HCT116 (cell line): ENCODE measurements at regions not wholly inside any gene's neighbourhood (a gene's known extent, or its start where the extent isn't known, plus 50 kb on each side); places are given as distances from the start of the nearest gene placed in this dataset.
"Not testable (repeated sequence)": the region's sequence is repeated elsewhere in the genome, so short reads cannot be mapped to it uniquely, and the experiment has no call there.

Experiments used
- ATAC-seq: fragments of 200-7000 bp; cut with Tn5 transposase; 2 replicates; pipeline ENCODE4 v1.9.1; 2020; ENCODE audit warnings: mild to moderate bottlenecking, moderate library complexity
- BruUV-seq: library from RNA; stranded (reverse); fragments of 400-500 nt; replicated peaks from 2 replicates; lab custom pipeline; 2021; lab: Mats Ljungman, UMichigan
- CTCF ChIA-PET: fragments of 300-600 bp; sonication (Branson Sonifier 250); formaldehyde crosslinking; loops from one replicate; lab custom pipeline; 2021; ENCODE audit warnings: antibody characterized with exemption; lab: Charles Lee
- POLR2A ChIA-PET: fragments of 300-600, 350-600 bp; sonication (Branson Sonifier 250); formaldehyde crosslinking; loops from one replicate; lab custom pipeline; 2021; ENCODE audit warnings: antibody characterized with exemption; lab: Charles Lee
- RAD21 ChIA-PET, 2 experiments: fragments of 300-600 bp; sonication (Branson Sonifier 250); formaldehyde crosslinking; loops; one replicate each; lab custom pipeline; 2023; ENCODE audit warnings: low total read pairs in 2 of 2; ENCODE audit not compliant: uncharacterized antibody in 2 of 2, unreplicated experiment in 2 of 2, low non-redundant PET in 1 of 2; lab: Charles Lee
- DNase-seq: peaks from one replicate; pipeline ENCODE4 v3.0.0-alpha.2; 2010; ENCODE audit warnings: low read depth, low spot score
- H2AFZ ChIP-seq: fragments of 200-600 bp; shearing (Covaris generic), sonication (generic); 2 replicates; pipeline ENCODE4 v1.6.1; 2017; ENCODE audit warnings: low read depth, mixed run types, mixed read lengths, antibody characterized with exemption, low read length; ENCODE audit not compliant: poor library complexity, severe bottlenecking
- H3K27ac ChIP-seq: 2 replicates; pipeline ENCODE4 v1.5.1; 2012; ENCODE audit warnings: low read depth, low read length
- H3K27me3 ChIP-seq: fragments of 200-600 bp; sonication (generic); 2 replicates; pipeline ENCODE4 v1.6.1; 2016; ENCODE audit warnings: mixed run types, low read length, mixed read lengths; ENCODE audit not compliant: insufficient read depth
- H3K36me3 ChIP-seq, 2 experiments: fragments of 200-500 bp in 1 of 2; fragments of 200-600 bp in 1 of 2; sonication (Bioruptor generic) in 1 of 2; sonication (generic) in 1 of 2; 2 replicates each; pipeline versions ENCODE4 v1.5.1 to v1.6.1; 2014 to 2016; ENCODE audit warnings: low read length in 2 of 2, inconsistent platforms in 1 of 2, mixed read lengths in 1 of 2, mixed run types in 1 of 2; ENCODE audit not compliant: insufficient read depth in 2 of 2, control insufficient read depth in 1 of 2
- H3K4me1 ChIP-seq, 2 experiments: fragments of 200-600 bp in 1 of 2; sonication (generic) in 1 of 2; 2 replicates each; pipeline versions ENCODE4 v1.5.1 to v1.6.1; 2012 to 2017; ENCODE audit warnings: low read length in 2 of 2, inconsistent platforms in 1 of 2, mild to moderate bottlenecking in 1 of 2, mixed read lengths in 1 of 2, mixed run types in 1 of 2, moderate library complexity in 1 of 2; ENCODE audit not compliant: insufficient read depth in 2 of 2, control insufficient read depth in 1 of 2
- H3K4me2 ChIP-seq: fragments of 200-600 bp; sonication (generic); 2 replicates; pipeline ENCODE4 v1.6.1; 2017; ENCODE audit warnings: mixed run types, low read length, mixed read lengths
- H3K4me3 ChIP-seq, 2 experiments: fragments of 200-600 bp in 1 of 2; sonication (generic) in 1 of 2; replicated peaks in 1 of 2; 2 replicates each; pipeline ENCODE4 v1.5.1; 2011 to 2016; ENCODE audit warnings: low read length in 2 of 2, control low read depth in 1 of 2, low read depth in 1 of 2, mild to moderate bottlenecking in 1 of 2, mixed read lengths in 1 of 2, mixed run types in 1 of 2
- H3K79me2 ChIP-seq: fragments of 200-600 bp; sonication (generic); 2 replicates; pipeline ENCODE4 v1.6.1; 2017; ENCODE audit warnings: mild to moderate bottlenecking, mixed run types, low read length, moderate library complexity, mixed read lengths; ENCODE audit not compliant: insufficient read depth
- H3K9ac ChIP-seq: fragments of 200-600 bp; sonication (generic); 2 replicates; pipeline ENCODE4 v1.6.1; 2016; ENCODE audit warnings: low read length, mixed read lengths
- H3K9me2 ChIP-seq: fragments of 200-600 bp; sonication (generic), shearing (Covaris generic); 2 replicates; pipeline ENCODE4 v1.6.1; 2017; ENCODE audit warnings: mixed run types, mild to moderate bottlenecking, moderate library complexity; ENCODE audit not compliant: insufficient read depth
- H3K9me3 ChIP-seq, 2 experiments: fragments of 200-500 bp in 1 of 2; fragments of 200-600 bp in 1 of 2; sonication (Bioruptor generic) in 1 of 2; sonication (generic) in 1 of 2; 2 replicates each; pipeline ENCODE4 v1.6.1; 2014 to 2017; ENCODE audit warnings: low read length in 2 of 2, mixed read lengths in 2 of 2, inconsistent platforms in 1 of 2, low read depth in 1 of 2, mild to moderate bottlenecking in 1 of 2, mixed run types in 1 of 2, moderate library complexity in 1 of 2; ENCODE audit not compliant: control insufficient read depth in 1 of 2, insufficient read depth in 1 of 2
- H4K20me1 ChIP-seq: fragments of 200-600 bp; sonication (generic), shearing (Covaris generic); 2 replicates; pipeline ENCODE4 v1.6.1; 2017; ENCODE audit warnings: mixed run types, mild to moderate bottlenecking, moderate library complexity; ENCODE audit not compliant: insufficient read depth
- ATF3 ChIP-seq: IDR thresholded peaks from 2 replicates; pipeline ENCODE4 v1.6.1; 2012
- EGR1 ChIP-seq: IDR thresholded peaks from 2 replicates; pipeline ENCODE4 v1.6.1; 2012; ENCODE audit warnings: low read depth
- ELF1 ChIP-seq: IDR thresholded peaks from 2 replicates; pipeline ENCODE4 v1.6.1; 2012; ENCODE audit warnings: low read depth, borderline replicate concordance
- EZH2 ChIP-seq: fragments of 200-600 bp; sonication (generic); IDR thresholded peaks from 2 replicates; pipeline ENCODE4 v1.6.1; 2017; ENCODE audit warnings: antibody characterized with exemption, mixed run types
- EZH2phosphoT487 ChIP-seq: fragments of 200-600 bp; IDR thresholded peaks from 2 replicates; pipeline ENCODE4 v1.6.1; 2018; ENCODE audit warnings: antibody characterized with exemption, borderline replicate concordance
- FOSL1 ChIP-seq: IDR thresholded peaks from 2 replicates; pipeline ENCODE4 v1.6.1; 2012; ENCODE audit warnings: low read depth
- JUND ChIP-seq: IDR thresholded peaks from 2 replicates; pipeline ENCODE4 v1.6.1; 2012
- MAX ChIP-seq: IDR thresholded peaks from 2 replicates; pipeline ENCODE4 v1.6.1; 2012
- POLR2A ChIP-seq: IDR thresholded peaks from 2 replicates; pipeline ENCODE4 v1.7.0; 2011; ENCODE audit warnings: borderline replicate concordance; ENCODE audit not compliant: insufficient read depth, insufficient read length; ENCODE audit errors: extremely low read depth
- RAD21 ChIP-seq: IDR thresholded peaks from 2 replicates; pipeline ENCODE4 v1.6.1; 2012; ENCODE audit warnings: low read depth, mild to moderate bottlenecking
- SIN3A ChIP-seq: IDR thresholded peaks from 2 replicates; pipeline ENCODE4 v1.6.1; 2012; ENCODE audit warnings: low read depth
- SP1 ChIP-seq: IDR thresholded peaks from 2 replicates; pipeline ENCODE4 v1.6.1; 2012; ENCODE audit warnings: low read depth
- SRF ChIP-seq: IDR thresholded peaks from 2 replicates; pipeline ENCODE4 v1.6.1; 2012; ENCODE audit warnings: low read depth
- ZBTB33 ChIP-seq: IDR thresholded peaks from 2 replicates; pipeline ENCODE4 v1.6.1; 2011; ENCODE audit warnings: mild to moderate bottlenecking, low read length, moderate library complexity; ENCODE audit not compliant: insufficient replicate concordance; ENCODE audit errors: extremely low read depth
- ZFX ChIP-seq: fragments of 450-650 bp; IDR thresholded peaks from 2 replicates; pipeline ENCODE4 v1.6.1; 2017
- ZNF274 ChIP-seq: fragments of 200-500 bp; sonication (Bioruptor generic); IDR thresholded peaks from 2 replicates; pipeline ENCODE4 v1.6.1; 2014; ENCODE audit warnings: mild to moderate bottlenecking, low read depth, low read length, inconsistent platforms
- intact Hi-C: fragments of 100-400 bp; cut with micrococcal nuclease; formaldehyde crosslinking; loops from 2 replicates; pipeline ENCODE4 v1.10.0; 2022

GRCh38 chr14:43135877-43136411, 1371.1 kb downstream of the FSCB start:
- Histone ChIP-seq H2AFZ (no peak overlapping the region), H4K20me1 (no peaks in the 10 kb centered on the region), H3K27ac (no peak overlapping the region), H3K36me3 (no peaks in the 10 kb centered on the region), H3K4me1 (no peaks in the 10 kb centered on the region), H3K4me2 (no peak overlapping the region), H3K4me3 (no peak overlapping the region), H3K79me2 (no peaks in the 10 kb centered on the region), H3K9me2 (no peaks in the 10 kb centered on the region), H3K9me3 (no peaks in the 10 kb centered on the region; a peak in 1 of 4 replicates), H3K9ac (no peak overlapping the region), H3K27me3 (no peaks in the 10 kb centered on the region)
- no peak for ATAC-seq
- no peak for DNase-seq
- ChIA-PET POLR2A (no interaction called here), RAD21 (no interaction called here), CTCF (no interaction called here)
- intact Hi-C loops = no loop called here
- no TSS peak for BruUV-seq
- TF ChIP-seq SIN3A (no peak), EZH2phosphoT487 (no peak), SRF (no peak)

GRCh38 chr14:43132441-43132840, 1374.6 kb downstream of the FSCB start:
- no peaks in the 10 kb centered on the region for H4K20me1 ChIP-seq
- H3K79me2 ChIP-seq = no peaks in the 10 kb centered on the region
- H3K4me1 ChIP-seq = no peaks in the 10 kb centered on the region
- no peak overlapping the region for H3K27ac ChIP-seq
- ChIA-PET RAD21 (no interaction called here), CTCF (no interaction called here), POLR2A (no interaction called here)
- intact Hi-C loops = no loop called here
- TF ChIP-seq SIN3A (no peak), JUND (no peak), ZFX (no peak), POLR2A (no peak), ZNF274 (no peak), ELF1 (no peak), ZBTB33 (no peak), RAD21 (no peak), ATF3 (no peak), SP1 (no peak), FOSL1 (no peak), EGR1 (no peak), EZH2 (no peak), MAX (no peak)
- H3K4me2 ChIP-seq = no peak overlapping the region
- no peak overlapping the region for H2AFZ ChIP-seq
- no peak for ATAC-seq
- H3K36me3 ChIP-seq = no peaks in the 10 kb centered on the region
- H3K4me3 ChIP-seq = no peak overlapping the region
- H3K27me3 ChIP-seq = no peaks in the 10 kb centered on the region
- no peaks in the 10 kb centered on the region for H3K9me2 ChIP-seq
- no TSS peak for BruUV-seq
- H3K9ac ChIP-seq = no peak overlapping the region
- no peak for DNase-seq
- H3K9me3 ChIP-seq = no peaks in the 10 kb centered on the region

- DNase-seq, H3K4me2 ChIP-seq, H3K9me2 ChIP-seq, H3K36me3 ChIP-seq, H3K79me2 ChIP-seq, POLR2A ChIA-PET, H3K27ac ChIP-seq, ATAC-seq, H3K4me1 ChIP-seq, H3K9me3 ChIP-seq, H3K9ac ChIP-seq, H2AFZ ChIP-seq, intact Hi-C loops, CTCF ChIA-PET, H4K20me1 ChIP-seq, RAD21 ChIA-PET, H3K27me3 ChIP-seq, BruUV-seq, H3K4me3 ChIP-seq: not testable (repeated sequence)
Measured at GRCh38 chr14:43128429-43128828, 1378.7 kb downstream of the FSCB start.
